Esophagus muscularis mucosa (tissue), 4 donors: ENCODE measurements at regions not wholly inside any gene's neighbourhood (a gene's known extent, or its start where the extent isn't known, plus 50 kb on each side); places are given as distances from the start of the nearest gene placed in this dataset.

Source experiments
- DNase-seq: peaks from one replicate; pipeline ENCODE4 v3.0.0-alpha.2; 2017; ENCODE audit errors: extremely low spot score
- H3K27ac ChIP-seq, 4 donors: fragments of 200-600 bp; sonication (generic); replicated peaks in 1 of 4; 1 replicate in 3 of 4; 2 replicates in 1 of 4; pipeline ENCODE4 v1.5.1; 2016 to 2019; ENCODE audit warnings: mild to moderate bottlenecking in 1 of 4
- H3K27me3 ChIP-seq, 4 donors: fragments of 200-600 bp; sonication (generic); one replicate each; pipeline versions ENCODE4 v1.5.1 to v1.6.0; 2016 to 2019
- H3K36me3 ChIP-seq, 4 donors: fragments of 200-600 bp; sonication (generic); one replicate each; pipeline ENCODE4 v1.5.1; 2016 to 2019
- H3K4me1 ChIP-seq, 4 donors: fragments of 200-600 bp; sonication (generic); one replicate each; pipeline ENCODE4 v1.5.1; 2016 to 2019
- H3K4me3 ChIP-seq, 4 donors: fragments of 200-600 bp; sonication (generic); 1 replicate in 2 of 4; 2 replicates in 2 of 4; pipeline ENCODE4 v1.5.1; 2016 to 2019; ENCODE audit warnings: mild to moderate bottlenecking in 4 of 4, moderate library complexity in 1 of 4
- H3K9me3 ChIP-seq, 4 donors: fragments of 200-600 bp; sonication (generic); 1 replicate in 3 of 4; 2 replicates in 1 of 4; pipeline ENCODE4 v1.5.1; 2016 to 2019
- EP300 ChIP-seq: sonication (generic); formaldehyde crosslinking; IDR thresholded peaks from one replicate; pipeline ENCODE4 v1.6.1; 2017; ENCODE audit warnings: antibody characterized with exemption
- POLR2A ChIP-seq: fragments of 450-650 bp; IDR thresholded peaks from one replicate; pipeline ENCODE4 v1.6.1; 2017; ENCODE audit warnings: antibody characterized with exemption, moderate library complexity, mild to moderate bottlenecking, low read depth
- POLR2AphosphoS5 ChIP-seq, 2 donors: sonication (generic); formaldehyde crosslinking; IDR thresholded peaks; one replicate each; pipeline ENCODE4 v1.6.1; 2017; ENCODE audit warnings: antibody characterized with exemption in 2 of 2
- WGBS: methylation state at CpG from one replicate; pipeline ENCODE4 v1.1.5; 2018; 5-methylcytosine and 5-hydroxymethylcytosine counted together
- intact Hi-C: fragments of 100-400 bp; cut with DNase I; formaldehyde crosslinking; loops from one replicate; pipeline ENCODE4 v1.15.1; 2023
- TF ChIP-seq, protein P1 (sequence below), 3 experiments: fragments of 200-600 bp in 2 of 3; fragments of 450-650 bp in 1 of 3; sonication (generic) in 2 of 3; IDR thresholded peaks; one replicate each; pipeline ENCODE4 v1.5.1; 2017 to 2019; ENCODE audit warnings: antibody characterized with exemption in 3 of 3, mild to moderate bottlenecking in 2 of 3, moderate library complexity in 1 of 3

DNA sequence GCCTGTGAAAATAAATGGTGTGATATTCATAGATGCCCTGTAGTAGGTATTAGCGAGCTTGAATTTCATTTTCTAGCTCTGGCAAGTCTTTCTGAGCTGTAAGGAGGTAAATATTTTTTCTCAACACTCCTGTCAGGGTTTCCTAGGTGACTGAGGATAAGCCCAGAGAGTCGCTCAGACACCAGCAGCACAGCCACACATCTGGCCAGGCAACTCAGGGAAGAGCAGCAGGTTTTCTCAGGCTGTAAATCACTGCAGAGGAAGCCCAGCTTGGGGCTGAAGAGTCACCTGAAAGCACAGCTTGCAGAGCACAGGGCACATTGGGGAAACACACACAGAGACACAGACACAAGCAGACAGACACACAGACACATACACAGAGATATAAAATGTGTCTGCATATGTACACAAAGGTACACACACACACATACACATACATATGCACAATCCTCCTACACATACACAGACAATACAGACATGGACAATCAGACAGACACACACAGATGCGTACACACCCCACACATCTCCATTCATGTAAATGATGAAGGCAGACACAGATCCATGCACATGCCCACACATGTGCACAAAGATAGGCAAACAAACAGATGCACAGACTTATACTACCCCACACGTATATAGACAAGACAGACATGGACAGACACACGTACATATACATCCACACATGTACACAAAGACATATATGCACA lies 232.0 kb upstream of the TMTC1 start:
- Histone ChIP-seq H3K4me3 (no peak overlapping the region), H3K9me3 (no peaks in the 10 kb centered on the region), H3K27me3 (no peaks in the 10 kb centered on the region), H3K4me1 (peaks cover 0 to 13% (median 0%) of the 10 kb centered on the region in 4 donors), H3K27ac (no peak overlapping the region), H3K36me3 (no peaks in the 10 kb centered on the region)
- intact Hi-C loops = no loop called here
- DNase-seq = no peak
- WGBS = 81% methylated on average over 5 of the region's 5 CpGs
- TF ChIP-seq, protein P1, sequence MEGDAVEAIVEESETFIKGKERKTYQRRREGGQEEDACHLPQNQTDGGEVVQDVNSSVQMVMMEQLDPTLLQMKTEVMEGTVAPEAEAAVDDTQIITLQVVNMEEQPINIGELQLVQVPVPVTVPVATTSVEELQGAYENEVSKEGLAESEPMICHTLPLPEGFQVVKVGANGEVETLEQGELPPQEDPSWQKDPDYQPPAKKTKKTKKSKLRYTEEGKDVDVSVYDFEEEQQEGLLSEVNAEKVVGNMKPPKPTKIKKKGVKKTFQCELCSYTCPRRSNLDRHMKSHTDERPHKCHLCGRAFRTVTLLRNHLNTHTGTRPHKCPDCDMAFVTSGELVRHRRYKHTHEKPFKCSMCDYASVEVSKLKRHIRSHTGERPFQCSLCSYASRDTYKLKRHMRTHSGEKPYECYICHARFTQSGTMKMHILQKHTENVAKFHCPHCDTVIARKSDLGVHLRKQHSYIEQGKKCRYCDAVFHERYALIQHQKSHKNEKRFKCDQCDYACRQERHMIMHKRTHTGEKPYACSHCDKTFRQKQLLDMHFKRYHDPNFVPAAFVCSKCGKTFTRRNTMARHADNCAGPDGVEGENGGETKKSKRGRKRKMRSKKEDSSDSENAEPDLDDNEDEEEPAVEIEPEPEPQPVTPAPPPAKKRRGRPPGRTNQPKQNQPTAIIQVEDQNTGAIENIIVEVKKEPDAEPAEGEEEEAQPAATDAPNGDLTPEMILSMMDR (IDR thresholded peaks at IDR 0.05) = no peak
- no peak for TF ChIP-seq POLR2AphosphoS5 (IDR thresholded peaks at IDR 0.05)
- no peak for TF ChIP-seq POLR2A

DNA sequence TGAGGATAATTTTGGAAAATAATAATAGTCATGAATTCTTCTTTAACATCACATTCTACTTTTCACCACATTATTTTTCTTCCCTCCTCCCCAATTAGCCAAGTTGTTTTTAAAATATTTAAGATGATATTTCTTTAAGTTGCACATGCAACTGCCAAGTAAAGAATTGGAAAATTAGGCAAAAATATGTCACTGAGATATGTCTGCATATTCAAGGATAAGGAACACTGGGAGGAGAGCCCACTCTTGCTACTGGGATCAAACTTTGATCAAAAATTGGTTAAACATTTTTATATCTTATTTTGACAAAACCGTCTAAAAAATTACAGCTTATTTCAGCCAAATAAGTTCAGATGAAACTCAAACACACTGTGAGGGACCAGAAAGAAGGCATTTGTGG lies 231.2 kb upstream of the TMTC1 start:
- H3K9me3 ChIP-seq = no peaks in the 10 kb centered on the region
- TF ChIP-seq, protein P1 (IDR thresholded peaks at IDR 0.05) = no peak
- TF ChIP-seq EP300 = no peak
- no peak for TF ChIP-seq POLR2AphosphoS5 (IDR thresholded peaks at IDR 0.05)
- no peak for TF ChIP-seq POLR2A
- 52% methylated on average over 1 of the region's 1 CpG for WGBS
- peaks cover 0 to 13% (median 0%) of the 10 kb centered on the region in 4 donors for H3K4me1 ChIP-seq
- no peaks in the 10 kb centered on the region for H3K36me3 ChIP-seq
- H3K27me3 ChIP-seq = no peaks in the 10 kb centered on the region
- intact Hi-C loops = no loop called here
- H3K27ac ChIP-seq = no peak overlapping the region
- no peak overlapping the region for H3K4me3 ChIP-seq
- DNase-seq = no peak

DNA sequence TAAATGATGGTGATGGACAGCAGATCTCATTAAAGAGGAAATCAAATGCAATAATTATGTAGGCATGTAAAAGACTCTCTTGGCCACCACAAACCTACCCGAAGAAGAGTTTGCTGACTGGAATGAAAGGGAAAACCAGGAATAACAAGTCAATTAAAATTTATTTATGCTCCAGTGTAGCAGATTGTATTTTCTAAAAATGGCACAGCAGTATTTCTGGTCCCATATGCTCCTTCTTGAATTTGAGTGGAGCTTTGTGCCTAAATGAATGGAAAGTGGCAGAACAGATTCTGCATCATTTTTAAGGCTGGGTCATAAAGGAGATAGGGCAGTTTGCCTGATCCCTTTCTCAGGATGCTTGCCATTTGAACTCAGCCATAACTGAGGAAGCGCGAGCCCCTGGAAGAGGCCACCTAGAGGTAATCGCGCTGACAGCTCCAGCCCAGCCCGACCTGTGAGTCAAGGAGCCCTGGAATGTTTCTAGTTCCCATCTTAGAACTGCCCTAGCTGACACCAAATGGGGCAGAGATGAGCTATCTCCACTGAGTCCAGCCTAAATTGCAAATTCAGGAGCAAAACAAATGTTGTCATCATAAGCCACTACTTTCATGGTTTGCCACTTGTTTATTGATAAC lies 229.2 kb upstream of the TMTC1 start:
- intact Hi-C loops = no loop called here
- H3K9me3 ChIP-seq = no peaks in the 10 kb centered on the region
- peaks cover 0 to 13% (median 0%) of the 10 kb centered on the region in 4 donors for H3K4me1 ChIP-seq
- H3K36me3 ChIP-seq = no peaks in the 10 kb centered on the region
- TF ChIP-seq EP300 = no peak
- TF ChIP-seq POLR2AphosphoS5 (IDR thresholded peaks at IDR 0.05) = no peak
- no peak for DNase-seq
- no peak overlapping the region for H3K27ac ChIP-seq
- WGBS = 71% methylated on average over 6 of the region's 6 CpGs
- H3K27me3 ChIP-seq = no peaks in the 10 kb centered on the region
- H3K4me3 ChIP-seq = no peak overlapping the region

DNA sequence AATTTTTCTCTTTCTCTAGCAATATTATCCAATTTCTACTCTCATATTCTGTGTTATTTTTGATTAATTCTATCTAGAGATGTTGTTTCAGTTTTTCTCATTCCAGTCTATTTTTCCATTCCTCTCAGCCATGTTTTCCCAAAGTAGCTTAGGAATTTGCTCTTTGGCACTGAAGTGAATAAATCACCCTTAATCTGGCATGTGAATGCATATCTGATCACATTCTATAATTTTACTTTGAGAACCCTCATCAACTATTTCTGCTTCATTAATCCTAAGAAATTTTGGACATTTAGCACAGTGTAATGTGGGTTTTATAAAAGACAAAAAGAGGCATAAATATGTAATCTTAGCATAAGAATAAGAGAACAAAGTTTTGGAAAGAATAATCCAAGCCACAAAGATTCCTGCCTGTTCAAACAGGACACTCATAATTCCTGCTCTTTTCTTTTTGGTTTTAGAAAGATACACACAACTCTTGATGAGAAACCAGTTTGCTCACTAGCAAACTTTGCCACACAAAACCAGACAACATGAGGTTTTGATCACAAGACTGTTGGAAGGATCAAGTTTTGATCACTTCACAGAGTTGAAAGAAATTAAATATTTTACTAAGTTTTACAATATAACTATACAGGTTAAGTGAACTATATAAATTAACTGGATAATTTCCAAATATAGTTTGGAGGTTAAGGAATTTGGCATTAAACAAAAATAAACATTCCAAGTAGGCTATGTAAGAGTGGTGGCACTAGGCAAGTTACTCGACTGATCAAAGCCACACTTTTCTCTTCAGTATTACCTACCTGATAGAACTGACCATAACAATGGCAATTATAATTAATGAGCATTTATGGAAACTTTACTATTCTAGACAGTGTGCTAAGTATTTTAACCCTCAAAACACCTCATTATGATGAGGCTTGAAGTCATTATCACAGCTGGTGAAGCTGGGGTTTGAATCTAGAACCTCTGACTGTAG lies 226.6 kb upstream of the TMTC1 start:
- 86% methylated on average over 1 of the region's 1 CpG for WGBS
- no peak for TF ChIP-seq EP300
- no peak for TF ChIP-seq POLR2AphosphoS5 (IDR thresholded peaks at IDR 0.05)
- TF ChIP-seq, protein P1 (IDR thresholded peaks at IDR 0.05) = no peak
- no peak for TF ChIP-seq POLR2A
- Histone ChIP-seq H3K4me3 (no peak overlapping the region), H3K36me3 (no peaks in the 10 kb centered on the region), H3K9me3 (no peaks in the 10 kb centered on the region), H3K27me3 (no peaks in the 10 kb centered on the region), H3K27ac (no peak overlapping the region), H3K4me1 (no peaks in the 10 kb centered on the region)
- intact Hi-C loops = no loop called here
- no peak for DNase-seq

DNA sequence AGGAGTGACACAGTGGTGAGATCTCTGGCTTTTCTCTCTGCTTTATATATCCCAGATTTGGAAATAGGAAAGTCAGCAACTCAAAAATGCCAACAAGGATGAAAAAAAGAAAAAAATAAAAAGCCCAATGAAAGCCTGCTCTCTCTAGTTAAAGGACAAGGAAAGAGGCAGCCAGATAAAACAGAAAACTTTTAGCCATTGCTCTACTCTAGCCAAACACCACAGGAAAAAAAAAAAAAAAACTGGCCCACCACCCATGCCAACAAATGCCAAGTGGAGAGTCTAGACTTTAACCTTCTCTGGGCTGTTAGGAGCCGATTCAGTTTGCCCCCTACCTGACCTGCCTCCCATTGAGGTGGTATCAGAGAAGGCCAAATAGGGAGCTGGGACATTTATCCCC lies 222.3 kb upstream of the TMTC1 start:
- intact Hi-C loops = no loop called here
- 85% methylated on average over 1 of the region's 1 CpG for WGBS
- H3K27me3 ChIP-seq = no peaks in the 10 kb centered on the region
- no peaks in the 10 kb centered on the region for H3K36me3 ChIP-seq
- H3K4me1 ChIP-seq = no peaks in the 10 kb centered on the region
- no peak overlapping the region for H3K4me3 ChIP-seq
- TF ChIP-seq POLR2AphosphoS5 (IDR thresholded peaks at IDR 0.05) (no peak), EP300 (no peak), POLR2A (no peak)
- TF ChIP-seq, protein P1 (IDR thresholded peaks at IDR 0.05) = no peak
- H3K9me3 ChIP-seq = no peaks in the 10 kb centered on the region
- no peak overlapping the region for H3K27ac ChIP-seq
- no peak for DNase-seq
